ENCODE measurements at regions not wholly inside any gene's neighbourhood (a gene's known extent, or its start where the extent isn't known, plus 50 kb on each side); places are given as distances from the start of the nearest gene placed in this dataset.
"Not testable (repeated sequence)": the region's sequence is repeated elsewhere in the genome, so short reads cannot be mapped to it uniquely, and the experiment has no call there.

DNA sequence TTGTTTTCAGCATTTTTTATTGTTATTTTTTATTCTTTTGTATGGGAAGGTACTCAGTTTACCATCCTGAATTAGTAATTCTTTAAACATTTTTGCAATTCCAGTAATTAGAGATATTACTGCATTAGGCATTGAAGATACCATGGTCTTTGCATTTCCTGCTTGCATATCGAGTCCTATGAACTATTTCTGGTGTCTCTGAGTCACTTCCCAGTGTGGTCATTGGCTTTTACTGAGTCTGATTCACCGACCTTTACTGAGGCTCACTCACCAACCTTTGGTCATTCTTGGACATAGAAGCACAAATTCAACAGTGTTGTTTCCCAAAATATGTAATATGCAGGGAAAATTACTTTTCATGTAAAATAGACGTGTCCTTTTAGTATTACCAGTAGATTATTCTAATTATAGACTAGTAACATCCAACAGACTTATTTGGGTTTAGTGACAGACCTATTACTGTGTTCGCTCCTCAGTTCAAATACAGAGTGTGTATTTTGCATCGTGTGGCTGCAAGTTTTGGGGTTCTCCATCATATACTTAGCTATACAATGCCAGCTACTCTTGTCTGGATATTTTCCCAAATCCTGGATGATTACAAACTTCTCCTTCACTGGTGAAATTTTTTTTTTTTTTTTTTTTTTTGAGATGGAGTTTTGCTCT lies 180.7 kb upstream of the PRSS1 start:
- DNase-seq (ENCODE audit: low read depth), result peak; percentile 58

GRCh38 chr7:142567201-142568075 lies 181.8 kb upstream of the PRSS1 start:
- no peak for DNase-seq (ENCODE audit: low read depth)

GRCh38 chr7:142566271-142566670 lies 183.0 kb upstream of the PRSS1 start:
- no peak for DNase-seq (ENCODE audit: low read depth)

DNA sequence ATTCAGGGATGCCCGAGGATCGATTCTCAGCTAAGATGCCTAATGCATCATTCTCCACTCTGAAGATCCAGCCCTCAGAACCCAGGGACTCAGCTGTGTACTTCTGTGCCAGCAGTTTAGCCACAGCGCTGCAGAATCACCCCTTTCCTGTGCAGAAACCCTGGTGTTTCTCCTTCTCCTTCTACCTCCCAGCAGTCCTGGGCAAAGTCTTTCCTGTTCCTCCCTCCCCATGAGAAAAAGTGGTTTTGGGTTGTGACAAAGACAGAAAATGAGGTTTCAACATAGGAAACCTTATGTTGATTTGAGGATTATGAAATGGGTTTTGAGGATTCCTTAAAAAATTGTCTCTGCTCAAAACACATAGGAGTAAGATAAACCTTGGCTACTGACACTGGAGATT lies 185.1 kb upstream of the PRSS1 start:
- not testable (repeated sequence) for DNase-seq (ENCODE audit: low read depth)

DNA sequence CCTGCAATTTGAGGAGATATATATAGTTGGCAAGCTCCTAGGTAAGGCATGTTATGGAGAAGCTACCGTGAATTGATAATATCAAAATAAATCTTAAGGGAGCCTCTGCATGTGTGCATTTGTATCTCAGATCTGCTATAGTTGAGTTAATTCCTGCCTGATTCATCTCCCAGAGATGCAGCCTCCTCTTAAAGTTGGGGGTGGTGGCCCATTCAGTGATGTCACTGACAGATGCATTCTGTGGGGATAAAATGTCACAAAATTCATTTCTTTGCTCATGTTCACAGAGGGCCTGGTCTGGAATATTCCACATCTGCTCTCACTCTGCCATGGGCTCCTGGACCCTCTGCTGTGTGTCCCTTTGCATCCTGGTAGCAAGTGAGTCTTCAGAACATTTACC lies 185.8 kb upstream of the PRSS1 start:
- DNase-seq (ENCODE audit: low read depth), result no peak

GRCh38 chr7:142562688-142563087 lies 186.6 kb upstream of the PRSS1 start:
- DNase-seq (ENCODE audit: low read depth), result no peak

DNA sequence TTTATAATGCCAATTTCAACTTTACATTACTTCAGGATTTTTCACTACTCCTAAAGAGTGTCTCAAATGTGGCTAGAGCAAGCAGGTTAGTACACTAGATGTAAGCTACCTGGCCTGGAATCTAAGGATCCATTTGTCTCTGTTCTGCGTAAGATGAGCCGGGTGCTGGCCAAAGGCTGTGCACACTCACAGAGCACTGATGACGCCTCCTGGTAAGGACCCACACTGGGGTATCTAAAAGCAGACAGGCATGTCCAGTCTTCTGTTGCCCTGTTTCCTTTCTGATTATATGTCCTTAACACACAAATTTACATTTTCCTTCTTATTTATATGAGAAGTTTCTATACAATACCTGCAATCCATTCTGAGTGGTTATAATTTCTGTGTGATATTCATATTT lies 187.9 kb upstream of the PRSS1 start:
- DNase-seq (ENCODE audit: low read depth), result not testable (repeated sequence)

DNA sequence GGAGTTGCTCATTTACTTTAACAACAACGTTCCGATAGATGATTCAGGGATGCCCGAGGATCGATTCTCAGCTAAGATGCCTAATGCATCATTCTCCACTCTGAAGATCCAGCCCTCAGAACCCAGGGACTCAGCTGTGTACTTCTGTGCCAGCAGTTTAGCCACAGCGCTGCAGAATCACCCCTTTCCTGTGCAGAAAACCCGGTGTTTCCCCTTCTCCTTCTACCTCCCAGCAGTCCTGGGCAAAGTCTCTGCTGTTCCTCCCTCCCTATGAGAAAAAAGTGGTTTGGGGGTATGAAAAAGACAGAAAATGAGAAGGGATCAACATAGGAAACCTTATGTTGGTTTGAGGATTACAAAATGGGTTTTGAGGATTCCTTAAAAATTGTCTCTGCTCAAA lies 188.5 kb upstream of the PRSS1 start:
- not testable (repeated sequence) for DNase-seq (ENCODE audit: low read depth)

- no peak for DNase-seq (ENCODE audit: low read depth)
These were observed 189.1 kb upstream of the PRSS1 start for GRCh38 chr7:142560166-142560565.

GRCh38 chr7:142557971-142558582 lies 191.2 kb upstream of the PRSS1 start:
- no peak for DNase-seq (ENCODE audit: low read depth)

DNA sequence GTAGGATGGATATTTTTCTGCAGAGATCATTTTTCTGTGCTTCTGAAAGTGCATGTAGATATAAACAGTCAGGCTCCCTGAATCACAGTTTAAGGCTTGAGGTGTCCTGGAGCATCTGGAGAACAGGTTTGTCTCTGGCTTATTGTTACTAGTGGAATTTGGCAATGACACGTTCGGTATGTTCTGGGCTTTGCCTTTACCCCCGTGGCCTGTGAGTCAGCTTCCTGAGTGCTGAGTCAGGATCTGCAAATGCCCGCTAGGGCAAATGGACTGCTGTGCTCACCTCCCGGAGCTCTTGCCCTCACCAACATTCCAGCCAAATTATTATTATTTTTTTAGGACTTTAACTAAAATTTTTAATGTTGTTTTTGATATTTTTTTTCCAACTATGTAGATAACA lies 192.5 kb upstream of the PRSS1 start:
- peak; percentile 96 for DNase-seq (ENCODE audit: low read depth)

DNA sequence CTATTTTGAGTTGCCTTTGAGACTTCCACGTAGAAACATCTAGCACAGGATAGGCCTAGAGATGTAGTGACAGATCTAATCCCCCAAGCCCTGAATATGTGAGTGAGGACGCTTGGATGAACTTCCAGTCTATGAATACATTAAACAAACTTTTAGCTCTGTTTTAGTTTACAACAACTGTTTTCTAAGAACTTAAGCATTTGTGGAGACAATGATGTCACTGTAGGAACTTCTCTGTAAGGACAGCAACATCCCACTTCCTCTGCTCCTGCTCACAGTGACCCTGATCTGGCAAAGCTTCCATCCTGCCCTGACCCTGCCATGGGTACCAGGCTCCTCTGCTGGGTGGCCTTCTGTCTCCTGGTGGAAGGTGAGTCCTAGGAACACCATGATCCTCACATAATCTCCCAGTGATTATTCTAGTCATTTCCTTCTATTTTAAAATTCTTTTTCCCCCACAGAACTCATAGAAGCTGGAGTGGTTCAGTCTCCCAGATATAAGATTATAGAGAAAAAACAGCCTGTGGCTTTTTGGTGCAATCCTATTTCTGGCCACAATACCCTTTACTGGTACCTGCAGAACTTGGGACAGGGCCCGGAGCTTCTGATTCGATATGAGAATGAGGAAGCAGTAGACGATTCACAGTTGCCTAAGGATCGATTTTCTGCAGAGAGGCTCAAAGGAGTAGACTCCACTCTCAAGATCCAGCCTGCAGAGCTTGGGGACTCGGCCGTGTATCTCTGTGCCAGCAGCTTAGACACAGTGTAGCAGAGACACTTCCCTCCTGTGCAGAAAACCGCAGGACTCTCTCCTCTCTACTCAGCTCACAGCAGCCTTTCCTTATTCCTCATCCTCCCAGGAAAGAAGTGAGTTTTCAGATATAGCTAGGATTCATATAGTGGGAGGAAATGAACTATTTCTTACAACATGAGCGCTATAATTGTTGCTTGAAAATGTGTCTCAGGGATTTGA lies 194.4 kb upstream of the PRSS1 start:
- DNase-seq (ENCODE audit: low read depth), result no peak

DNA sequence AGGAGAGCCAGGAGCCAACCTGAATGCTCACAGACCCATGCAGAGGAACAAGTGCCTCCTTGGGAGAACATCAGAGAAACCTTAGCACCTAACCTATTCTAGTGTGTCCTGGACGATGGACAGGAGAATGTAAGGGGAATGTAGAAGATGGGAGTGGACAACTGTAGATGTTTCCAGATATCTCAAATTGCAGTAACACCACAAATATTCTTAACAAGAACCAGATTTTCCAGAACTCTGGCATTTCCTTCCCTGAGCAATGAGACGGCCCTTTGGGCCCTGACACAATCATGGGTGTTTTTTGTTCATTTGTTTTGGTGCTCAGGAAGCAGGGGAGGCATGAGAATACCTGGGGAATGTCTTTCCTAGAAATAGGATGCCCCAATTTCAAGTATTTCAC lies 196.1 kb upstream of the PRSS1 start:
- peak; percentile 50 for DNase-seq (ENCODE audit: low read depth)

GRCh38 chr7:142548978-142549377 lies 200.3 kb upstream of the PRSS1 start:
- DNase-seq (ENCODE audit: low read depth), result no peak

DNA sequence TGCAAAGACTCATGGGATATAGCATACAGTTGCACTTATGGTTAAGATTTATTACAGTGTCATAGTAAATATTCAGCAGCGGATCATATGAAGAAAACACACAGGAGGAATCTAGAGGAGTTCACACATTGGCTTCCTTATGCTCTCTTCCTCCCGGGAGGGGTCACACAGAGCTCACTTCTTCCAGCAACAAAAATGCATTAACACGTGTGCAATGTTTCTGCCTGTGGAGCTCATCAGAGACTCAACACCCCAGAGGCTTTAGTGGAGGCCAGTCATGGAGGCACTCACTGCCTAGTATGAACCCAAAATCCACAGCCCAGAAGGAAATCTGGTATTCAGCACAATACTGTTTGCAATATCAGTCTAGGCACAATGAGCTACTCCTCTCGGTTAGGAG lies 202.8 kb upstream of the PRSS1 start:
- DNase-seq (ENCODE audit: low read depth), result no peak

- DNase-seq (ENCODE audit: low read depth), result no peak
These were observed 206.3 kb upstream of the PRSS1 start for GRCh38 chr7:142542942-142543341.

- no peak for DNase-seq (ENCODE audit: low read depth)
These were observed 207.2 kb upstream of the PRSS1 start for GRCh38 chr7:142542105-142542504.

DNA sequence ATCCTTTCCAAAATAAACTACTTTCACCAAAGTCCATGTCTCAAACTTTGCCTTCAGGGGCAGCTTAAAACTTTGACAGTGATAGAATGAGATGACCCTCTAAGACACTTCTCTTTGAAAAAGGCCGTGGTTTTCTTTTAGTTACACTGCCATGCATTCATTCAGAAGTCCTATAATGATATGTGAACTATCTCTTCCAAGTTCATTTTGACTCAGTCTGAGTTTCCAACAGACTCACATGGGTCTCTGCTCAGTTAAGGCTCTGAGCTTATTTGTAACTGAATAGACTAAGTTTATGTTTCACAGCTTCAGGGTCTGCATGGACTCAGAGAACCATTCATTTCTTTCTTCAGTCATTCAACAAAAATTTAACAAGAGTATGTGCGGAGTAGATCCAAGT lies 208.9 kb upstream of the PRSS1 start:
- DNase-seq (ENCODE audit: low read depth), result no peak

GRCh38 chr7:142539901-142540300 lies 209.4 kb upstream of the PRSS1 start:
- DNase-seq (ENCODE audit: low read depth), result peak; percentile 37

DNA sequence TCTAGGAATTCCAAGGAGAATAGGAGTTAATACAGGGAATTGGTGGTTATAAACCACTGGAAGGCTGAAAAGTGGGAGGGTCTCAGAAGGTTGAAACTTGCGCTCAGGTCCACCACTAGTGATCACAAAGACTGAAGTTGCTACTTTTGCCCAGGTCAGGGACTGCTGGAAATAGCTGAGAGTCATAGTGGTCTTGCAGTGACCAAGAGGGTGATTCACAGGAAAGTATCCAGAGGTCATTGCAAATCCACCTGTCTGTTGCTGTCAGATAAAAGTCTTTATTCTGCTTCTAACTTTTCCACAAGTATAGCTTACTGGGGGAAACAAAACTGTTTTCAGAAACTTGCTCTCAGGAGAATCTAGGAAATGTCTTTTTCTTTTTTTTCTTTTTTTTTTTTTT lies 211.5 kb upstream of the PRSS1 start:
- no peak for DNase-seq (ENCODE audit: low read depth)

- DNase-seq (ENCODE audit: low read depth), result peak; percentile 39
These were observed 214.0 kb upstream of the PRSS1 start for GRCh38 chr7:142535123-142535779.

Data from GM04503 (cell line).